GM12878 (cell line): ENCODE measurements at regions not wholly inside any gene's neighbourhood (a gene's known extent, or its start where the extent isn't known, plus 50 kb on each side); places are given as distances from the start of the nearest gene placed in this dataset.

Source experiments
- ATAC-seq: fragments of 200-7000 bp; cut with Tn5 transposase; 3 replicates; pipeline ENCODE4 v1.9.1; 2020; ENCODE audit warnings: mild to moderate bottlenecking, moderate library complexity
- BruUV-seq: library from RNA; stranded (reverse); fragments of 400-500 nt; replicated peaks from 2 replicates; lab custom pipeline; 2021; lab: Mats Ljungman, UMichigan
- CTCF ChIA-PET: fragments of 300-600 bp; sonication (Branson Sonifier 250); formaldehyde crosslinking; extraction: SDS; loops from one replicate; lab custom pipeline; 2021; ENCODE audit warnings: inconsistent platforms; lab: Yijun Ruan, JAX
- POLR2A ChIA-PET: fragments of 350-600 bp; formaldehyde crosslinking; extraction: SDS; loops from one replicate; lab custom pipeline; 2021; ENCODE audit warnings: inconsistent platforms; lab: Charles Lee
- RAD21 ChIA-PET: fragments of 300-600 bp; sonication (Branson Sonifier 250); formaldehyde crosslinking; loops from one replicate; lab custom pipeline; 2023; ENCODE audit warnings: antibody characterized with exemption; ENCODE audit not compliant: unreplicated experiment; lab: Charles Lee
- SMC1A ChIA-PET: fragments of 300-600 bp; sonication (Branson Sonifier 250); formaldehyde crosslinking; loops from one replicate; lab custom pipeline; 2023; ENCODE audit not compliant: unreplicated experiment, uncharacterized antibody; lab: Charles Lee
- DNase-seq: peaks from one replicate; pipeline ENCODE4 v3.0.0-alpha.2; 2011; ENCODE audit warnings: low read depth, low spot score
- FAIRE-seq: peaks from 3 replicates; lab custom pipeline; 2011; peaks lifted over from hg19 to GRCh38; lab: Jason Lieb, UNC
- H2AFZ ChIP-seq: 2 replicates; pipeline ENCODE4 v1.6.0; 2011; ENCODE audit warnings: low read depth, low read length, control low read depth; ENCODE audit not compliant: control insufficient read depth
- H3K27ac ChIP-seq: 2 replicates; pipeline ENCODE4 v1.5.1; 2011; ENCODE audit warnings: control low read depth; ENCODE audit not compliant: control insufficient read depth, insufficient read depth
- H3K27me3 ChIP-seq, 2 experiments: replicated peaks in 1 of 2; 2 replicates each; pipeline versions ENCODE4 v1.6.0 to v1.6.1; 2011; ENCODE audit warnings: low read length in 1 of 2; ENCODE audit not compliant: control insufficient read depth in 2 of 2, insufficient read depth in 2 of 2
- H3K36me3 ChIP-seq, 2 experiments: 2 replicates each; pipeline ENCODE4 v1.5.1; 2011; ENCODE audit warnings: low read length in 1 of 2; ENCODE audit not compliant: control insufficient read depth in 2 of 2, insufficient read depth in 2 of 2
- H3K4me1 ChIP-seq: 2 replicates; pipeline ENCODE4 v1.6.1; 2011; ENCODE audit warnings: mild to moderate bottlenecking, low read length, moderate library complexity, mixed read lengths; ENCODE audit not compliant: control insufficient read depth, insufficient read depth
- H3K4me2 ChIP-seq: 2 replicates; pipeline ENCODE4 v1.6.0; 2011; ENCODE audit warnings: control low read depth; ENCODE audit not compliant: control insufficient read depth, insufficient read depth
- H3K4me3 ChIP-seq: fragments of 200-600 bp; sonication (generic); 2 replicates; pipeline ENCODE4 v1.5.1; 2016
- H3K79me2 ChIP-seq: 2 replicates; pipeline ENCODE4 v1.6.0; 2011; ENCODE audit warnings: low read length; ENCODE audit not compliant: control insufficient read depth, insufficient read depth
- H3K9ac ChIP-seq: 2 replicates; pipeline ENCODE4 v1.8.0; 2011; ENCODE audit warnings: low read length, control low read depth, mixed read lengths; ENCODE audit not compliant: control insufficient read depth, insufficient read depth
- H3K9me3 ChIP-seq: replicated peaks from 3 replicates; pipeline ENCODE4 v1.5.1; 2011; ENCODE audit warnings: mild to moderate bottlenecking, low read length; ENCODE audit not compliant: control insufficient read depth, insufficient read depth
- H4K20me1 ChIP-seq: 2 replicates; pipeline ENCODE4 v1.6.0; 2011; ENCODE audit not compliant: control insufficient read depth, insufficient read depth
- CHD4 ChIP-seq: fragments of 200-600 bp; sonication (generic); IDR thresholded peaks from 2 replicates; pipeline ENCODE4 v1.6.1; 2016; ENCODE audit warnings: mild to moderate bottlenecking
- FOXK2 ChIP-seq: fragments of 450-650 bp; IDR thresholded peaks from 2 replicates; pipeline ENCODE4 v1.6.1; 2017; ENCODE audit warnings: mild to moderate bottlenecking, moderate library complexity
- KAT2A ChIP-seq: conservative IDR thresholded peaks from 2 replicates; pipeline ENCODE4 v1.6.1; 2011; ENCODE audit warnings: low read depth, low read length; ENCODE audit not compliant: control insufficient read depth
- KLF5 ChIP-seq: fragments of 450-650 bp; IDR thresholded peaks from 2 replicates; pipeline ENCODE4 v1.6.1; 2014; ENCODE audit warnings: mild to moderate bottlenecking; ENCODE audit not compliant: partially characterized antibody
- NR2C2 ChIP-seq: IDR thresholded peaks from 2 replicates; pipeline ENCODE4 v1.6.1; 2011; ENCODE audit warnings: borderline replicate concordance, low read depth; ENCODE audit not compliant: control insufficient read depth, insufficient read length
- RB1 ChIP-seq: fragments of 450-650 bp; formaldehyde crosslinking; IDR thresholded peaks from 2 replicates; pipeline ENCODE4 v1.6.1; 2017; ENCODE audit warnings: mild to moderate bottlenecking, borderline replicate concordance
- TCF3 ChIP-seq: IDR thresholded peaks from 2 replicates; pipeline ENCODE4 v1.6.1; 2012; ENCODE audit warnings: low read depth, mild to moderate bottlenecking, low read length, borderline replicate concordance; ENCODE audit not compliant: insufficient read depth
- WGBS: methylation state at CpG from one replicate; pipeline ENCODE4 v1.1.6; 2016; ENCODE audit warnings: low lambda C conversion rate; ENCODE audit not compliant: insufficient replicate concordance, insufficient coverage; ENCODE audit errors: missing lambda C conversion rate; 5-methylcytosine and 5-hydroxymethylcytosine counted together
- in situ Hi-C: fragments of 300-500 bp; cut with MboI; formaldehyde crosslinking; loops from 9 replicates; pipeline ENCODE4 v1.14.3; 2018; ENCODE audit warnings: mixed read lengths
- intact Hi-C: fragments of 100-400 bp; cut with micrococcal nuclease; formaldehyde crosslinking; loops from one replicate; pipeline ENCODE4 v1.14.2; 2022; ENCODE audit not compliant: unreplicated experiment
- TF ChIP-seq, protein P1 (sequence below), 3 experiments: IDR thresholded peaks in 2 of 3; conservative IDR thresholded peaks in 1 of 3; 2 replicates each; pipeline ENCODE4 v1.5.1; 2011; ENCODE audit warnings: low read depth in 3 of 3, low read length in 3 of 3, mild to moderate bottlenecking in 3 of 3, control low read depth in 2 of 3, moderate library complexity in 2 of 3, inconsistent platforms in 1 of 3, mixed read lengths in 1 of 3; ENCODE audit not compliant: control insufficient read depth in 2 of 3, insufficient read depth in 1 of 3; ENCODE audit errors: extremely low read depth in 1 of 3

DNA sequence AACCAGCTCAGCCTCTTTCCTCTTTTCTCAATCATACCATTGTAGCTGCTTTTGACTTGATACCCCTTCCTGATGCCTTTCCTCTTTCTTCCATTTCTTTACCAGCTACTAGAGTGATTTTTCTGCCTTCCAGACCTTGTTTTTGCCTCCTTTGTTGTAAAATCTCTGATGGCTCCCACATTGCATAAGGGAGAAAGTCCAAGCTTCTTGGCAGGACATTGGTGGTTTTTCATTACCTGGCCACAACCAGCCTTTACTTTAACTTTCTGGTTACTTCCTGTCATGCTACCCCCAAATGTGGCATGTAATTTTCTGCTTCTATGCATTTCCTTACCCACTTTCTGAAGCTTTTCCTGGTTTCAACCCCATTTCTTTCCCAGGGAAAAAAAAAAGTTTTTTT is 452.5 kb downstream of the TMEM38B start (continued):
- TF ChIP-seq KLF5 (no peak), FOXK2 (no peak), CHD4 (no peak), RB1 (no peak)

DNA sequence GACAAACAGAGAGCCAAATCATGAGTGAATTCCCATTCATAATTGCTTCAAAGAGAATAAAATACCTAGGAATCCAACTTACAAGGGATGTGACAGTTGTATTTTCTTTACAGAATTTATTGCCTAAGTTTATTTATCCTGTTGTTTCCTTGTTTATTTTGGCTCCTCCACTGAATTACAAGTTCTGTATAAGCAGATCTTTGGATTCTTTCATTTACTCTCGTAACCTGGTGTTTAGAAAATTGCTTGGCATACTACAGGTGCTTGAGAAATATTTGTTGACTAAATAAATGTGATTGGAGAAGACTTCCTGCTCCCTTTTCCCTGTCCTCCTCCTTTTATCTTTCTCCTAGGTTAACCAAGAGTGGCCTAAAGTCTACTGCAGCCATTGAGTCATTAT is 455.6 kb downstream of the TMEM38B start:
- in situ Hi-C loops (no loop called here), intact Hi-C loops (no loop called here)
- 0% methylated on average over 1 of the region's 1 CpG for WGBS
- ChIA-PET SMC1A (no interaction called here), POLR2A (no interaction called here), CTCF (no interaction called here), RAD21 (no interaction called here)
- Histone ChIP-seq H3K9me3 (no peaks in the 10 kb centered on the region), H3K4me2 (no peak overlapping the region), H3K4me3 (no peak overlapping the region), H3K27ac (no peak overlapping the region), H2AFZ (no peak overlapping the region), H3K79me2 (no peaks in the 10 kb centered on the region), H3K27me3 (no peaks in the 10 kb centered on the region), H3K9ac (no peak overlapping the region), H3K36me3 (no peaks in the 10 kb centered on the region), H3K4me1 (no peaks in the 10 kb centered on the region), H4K20me1 (no peaks in the 10 kb centered on the region)
- ATAC-seq (no peak), DNase-seq (no peak), FAIRE-seq (no peak)
- no peak for TF ChIP-seq NR2C2
- no peak for TF ChIP-seq TCF3
- TF ChIP-seq, protein P1, sequence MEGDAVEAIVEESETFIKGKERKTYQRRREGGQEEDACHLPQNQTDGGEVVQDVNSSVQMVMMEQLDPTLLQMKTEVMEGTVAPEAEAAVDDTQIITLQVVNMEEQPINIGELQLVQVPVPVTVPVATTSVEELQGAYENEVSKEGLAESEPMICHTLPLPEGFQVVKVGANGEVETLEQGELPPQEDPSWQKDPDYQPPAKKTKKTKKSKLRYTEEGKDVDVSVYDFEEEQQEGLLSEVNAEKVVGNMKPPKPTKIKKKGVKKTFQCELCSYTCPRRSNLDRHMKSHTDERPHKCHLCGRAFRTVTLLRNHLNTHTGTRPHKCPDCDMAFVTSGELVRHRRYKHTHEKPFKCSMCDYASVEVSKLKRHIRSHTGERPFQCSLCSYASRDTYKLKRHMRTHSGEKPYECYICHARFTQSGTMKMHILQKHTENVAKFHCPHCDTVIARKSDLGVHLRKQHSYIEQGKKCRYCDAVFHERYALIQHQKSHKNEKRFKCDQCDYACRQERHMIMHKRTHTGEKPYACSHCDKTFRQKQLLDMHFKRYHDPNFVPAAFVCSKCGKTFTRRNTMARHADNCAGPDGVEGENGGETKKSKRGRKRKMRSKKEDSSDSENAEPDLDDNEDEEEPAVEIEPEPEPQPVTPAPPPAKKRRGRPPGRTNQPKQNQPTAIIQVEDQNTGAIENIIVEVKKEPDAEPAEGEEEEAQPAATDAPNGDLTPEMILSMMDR (IDR thresholded peaks at IDR 0.05 in 2 of 3, conservative IDR thresholded peaks at IDR 0.05 in 1 of 3; ENCODE audit: control insufficient read depth in 2 of 3, extremely low read depth in 1 of 3, insufficient read depth in 1 of 3, low read depth in 3 of 3, low read length in 3 of 3) = no peak
- TF ChIP-seq KAT2A = no peak
- BruUV-seq = no TSS peak
